GM19099 (cell line): ENCODE measurements at regions not wholly inside any gene's neighbourhood (a gene's known extent, or its start where the extent isn't known, plus 50 kb on each side); places are given as distances from the start of the nearest gene placed in this dataset.

Experiments used
- POLR2A ChIP-seq: IDR thresholded peaks from 3 replicates; pipeline ENCODE4 v1.6.1; 2011; ENCODE audit warnings: low read depth; ENCODE audit not compliant: insufficient read length; ENCODE audit errors: extremely low read depth

DNA sequence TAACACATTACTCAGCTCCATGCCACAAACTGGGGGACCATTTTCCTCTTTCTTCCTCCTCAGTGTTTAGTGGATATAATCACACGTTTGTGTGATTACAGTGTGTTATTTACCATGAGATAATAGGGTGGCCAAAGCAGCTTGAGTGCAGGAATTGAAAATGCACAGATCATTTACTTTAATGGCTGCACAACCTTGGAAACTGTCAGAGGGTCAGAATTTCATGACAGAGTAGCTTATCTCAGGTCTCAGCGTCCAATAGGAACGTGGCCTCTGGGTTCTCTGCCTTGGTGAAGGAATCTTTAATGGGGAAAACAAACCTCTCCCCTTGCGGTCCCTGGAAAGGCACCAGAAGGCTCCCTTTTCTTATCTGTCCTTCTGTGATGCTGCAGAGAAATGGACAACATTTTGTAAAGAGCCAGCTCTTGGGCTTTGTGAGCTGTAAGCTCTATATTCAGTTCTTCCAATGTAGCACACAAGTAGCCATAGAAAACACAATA lies 87.4 kb upstream of the CD180 start:
- TF ChIP-seq POLR2A = no peak

- TF ChIP-seq POLR2A = no peak
These were observed 86.8 kb upstream of the CD180 start for GRCh38 chr5:67283275-67283987.

GRCh38 chr5:67281874-67282273 lies 85.3 kb upstream of the CD180 start:
- TF ChIP-seq POLR2A = no peak

GRCh38 chr5:67273689-67274356 lies 77.2 kb upstream of the CD180 start:
- no peak for TF ChIP-seq POLR2A

DNA sequence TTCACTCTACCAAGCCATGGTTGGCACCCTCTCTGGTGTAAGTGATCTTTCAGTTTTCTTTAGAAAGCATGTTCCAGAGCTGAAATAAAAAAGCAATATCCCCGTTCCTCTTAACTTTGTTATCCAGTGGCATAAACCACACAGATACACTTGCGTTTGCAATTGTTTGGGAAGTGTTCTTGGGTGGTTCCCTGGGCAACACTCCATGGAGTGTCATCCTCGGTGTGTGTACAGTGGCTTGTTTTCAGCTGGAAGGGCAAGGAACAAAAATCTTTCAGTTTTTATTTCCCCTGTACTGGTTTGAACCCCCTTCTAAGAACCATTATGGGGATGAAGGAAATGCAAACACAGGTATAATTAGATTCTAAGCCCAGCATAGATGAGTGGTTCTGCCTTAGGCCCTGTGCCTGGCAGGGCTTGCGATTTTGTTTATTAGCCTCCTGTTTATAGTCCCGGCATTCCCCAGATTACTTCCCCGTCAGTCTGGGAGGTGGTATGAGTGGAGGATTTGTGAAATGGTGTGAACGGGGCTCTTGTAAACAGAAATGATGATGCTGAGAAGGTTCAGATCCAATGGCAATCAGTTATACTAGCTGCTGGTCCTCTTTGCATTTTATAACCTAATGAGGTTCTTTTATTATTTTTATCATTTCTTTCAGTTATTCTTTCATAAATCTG lies 76.0 kb upstream of the CD180 start:
- TF ChIP-seq POLR2A = no peak

- no peak for TF ChIP-seq POLR2A
These were observed 71.8 kb upstream of the CD180 start for GRCh38 chr5:67268231-67269021.

GRCh38 chr5:67267512-67268216 lies 71.1 kb upstream of the CD180 start:
- no peak for TF ChIP-seq POLR2A

- TF ChIP-seq POLR2A = no peak
These were observed 70.2 kb upstream of the CD180 start for GRCh38 chr5:67266654-67267350.

DNA sequence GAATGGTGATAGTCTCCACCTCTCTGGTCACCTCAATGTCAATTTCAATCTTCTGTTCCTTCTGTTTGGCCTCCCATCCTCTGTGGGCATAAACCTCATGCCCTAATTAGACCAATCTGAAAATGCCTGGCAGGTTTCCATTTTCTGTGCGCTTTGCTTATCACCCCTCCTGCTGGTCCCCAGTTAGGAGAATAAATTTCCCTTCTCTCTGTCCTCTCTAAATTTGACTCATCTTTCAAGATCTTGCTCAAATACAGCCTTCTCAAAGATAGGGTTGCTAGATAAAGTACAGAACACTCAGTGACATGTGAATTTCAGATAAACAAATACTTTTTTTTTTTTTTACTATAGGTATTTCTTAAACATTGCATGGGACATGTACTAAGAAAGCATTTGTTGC lies 69.4 kb upstream of the CD180 start:
- no peak for TF ChIP-seq POLR2A

DNA sequence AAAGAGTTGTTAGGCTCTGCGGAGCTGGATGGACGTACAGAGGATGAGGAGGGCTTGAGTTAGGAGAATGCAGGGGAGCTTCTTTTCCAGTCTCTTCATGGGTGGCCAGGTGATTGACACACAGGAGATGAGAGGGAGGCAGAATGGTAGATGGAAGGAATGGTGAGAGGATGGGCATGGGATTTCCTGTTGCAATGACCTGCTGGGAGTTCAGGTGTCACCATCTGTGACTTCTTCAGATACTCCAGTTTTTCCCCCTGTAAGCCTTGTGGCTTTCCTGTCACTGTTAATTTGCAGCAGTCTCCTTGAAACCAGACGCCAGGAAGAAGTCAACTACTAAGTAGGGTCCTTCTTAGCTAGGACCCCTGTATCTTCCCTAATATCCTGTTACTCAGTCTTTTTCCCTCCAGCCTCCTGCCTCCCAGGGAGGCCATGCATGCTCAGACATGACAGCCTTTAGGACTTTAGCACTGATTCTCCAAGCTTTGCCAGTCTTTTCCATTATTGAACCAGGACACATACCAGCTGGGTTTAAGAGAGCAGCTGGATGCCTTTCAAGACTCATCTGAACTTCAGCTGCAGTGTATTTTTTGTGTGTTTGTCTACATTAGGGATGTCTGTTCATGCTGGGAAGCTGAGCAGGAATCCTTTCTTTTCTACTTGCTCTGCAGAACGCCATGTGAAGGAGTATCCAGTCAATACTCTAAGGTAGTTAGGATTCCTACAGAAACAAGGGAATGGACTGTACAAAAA lies 67.2 kb upstream of the CD180 start:
- no peak for TF ChIP-seq POLR2A

- no peak for TF ChIP-seq POLR2A
These were observed 66.4 kb upstream of the CD180 start for GRCh38 chr5:67262956-67263355.

DNA sequence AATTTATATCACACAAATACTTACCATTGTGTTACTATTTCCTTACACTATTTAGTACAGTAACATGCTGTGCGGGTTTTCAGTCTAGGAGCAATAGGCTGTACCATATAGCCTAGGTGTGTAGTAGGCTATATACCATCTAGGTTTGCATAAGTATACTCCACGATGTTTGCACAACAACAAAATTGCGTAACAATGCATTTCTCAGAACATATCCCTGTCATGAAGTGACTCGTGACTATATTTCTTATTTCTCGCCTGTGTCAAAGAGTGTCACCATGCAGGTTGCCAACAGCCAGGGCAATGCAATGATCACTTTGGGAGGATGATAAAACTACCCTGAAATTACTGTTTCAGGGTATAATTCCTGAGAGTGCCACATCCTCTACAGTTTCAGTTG lies 65.6 kb upstream of the CD180 start:
- no peak for TF ChIP-seq POLR2A

GRCh38 chr5:67259548-67260215 lies 63.1 kb upstream of the CD180 start:
- TF ChIP-seq POLR2A = no peak
